ENCODE measurements at regions not wholly inside any gene's neighbourhood (a gene's known extent, or its start where the extent isn't known, plus 50 kb on each side); places are given as distances from the start of the nearest gene placed in this dataset.

DNA sequence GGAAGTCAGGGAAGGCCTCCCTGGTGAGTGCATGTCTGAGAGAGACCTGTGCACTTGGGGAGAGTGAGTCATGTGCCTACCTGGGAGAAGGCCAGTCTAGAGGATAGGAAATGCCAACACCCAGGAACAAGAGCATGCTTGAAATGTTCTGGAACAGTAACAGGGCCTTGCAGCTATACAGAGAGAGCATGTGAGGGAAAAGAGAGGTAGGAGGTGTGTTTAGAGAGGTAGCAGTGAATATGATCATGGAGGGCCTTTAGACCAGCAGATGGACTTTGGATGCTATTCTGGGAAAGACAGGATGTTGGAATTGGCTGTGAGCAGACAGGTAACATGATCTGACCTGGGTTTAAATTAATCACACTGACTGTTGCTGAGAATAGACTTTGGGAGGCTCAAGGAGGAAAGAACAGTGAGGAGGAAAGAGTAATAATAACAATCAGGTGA, 1143.6 kb downstream of the FLRT2 start:
- Histone ChIP-seq H3K27ac (no peak overlapping the region), H3K4me1 (replicated peaks) (no peaks in the 10 kb centered on the region)
- DNase-seq (ENCODE audit: low read depth in 1 of 2, low spot score in 2 of 2): no peak

DNA sequence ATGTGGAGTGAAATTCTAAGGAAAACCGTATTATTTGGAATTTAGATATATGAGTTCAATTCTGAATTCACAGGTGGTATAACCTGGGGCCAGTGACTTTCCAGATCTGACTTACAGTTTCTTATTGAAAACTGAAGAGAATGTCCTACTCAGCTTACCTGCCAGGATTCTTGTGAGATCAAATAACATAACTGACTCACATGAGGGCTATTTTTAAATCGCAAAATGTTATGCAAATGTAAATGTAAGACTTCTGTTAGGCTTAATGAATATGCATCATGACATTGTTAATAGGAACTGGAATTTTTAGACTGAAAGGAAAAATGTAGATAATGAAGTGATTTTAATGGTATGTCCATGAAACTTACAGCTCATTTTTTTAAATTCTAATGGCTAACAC, 1142.1 kb downstream of the FLRT2 start:
- DNase-seq (ENCODE audit: low read depth in 1 of 2, low spot score in 2 of 2): no peak
- Histone ChIP-seq H3K4me1 (replicated peaks) (no peaks in the 10 kb centered on the region), H3K27me3 (replicated peaks) (no peaks in the 10 kb centered on the region), H3K27ac (no peak overlapping the region), H3K4me3 (no peak overlapping the region), H3K9me3 (replicated peaks) (no peaks in the 10 kb centered on the region), H3K36me3 (no peaks in the 10 kb centered on the region)

More for the DNA sequence above, 1143.6 kb downstream of the FLRT2 start:
- Histone ChIP-seq H3K9me3 (replicated peaks) (no peaks in the 10 kb centered on the region), H3K4me3 (no peak overlapping the region), H3K27me3 (replicated peaks) (no peaks in the 10 kb centered on the region), H3K36me3 (no peaks in the 10 kb centered on the region)

DNA sequence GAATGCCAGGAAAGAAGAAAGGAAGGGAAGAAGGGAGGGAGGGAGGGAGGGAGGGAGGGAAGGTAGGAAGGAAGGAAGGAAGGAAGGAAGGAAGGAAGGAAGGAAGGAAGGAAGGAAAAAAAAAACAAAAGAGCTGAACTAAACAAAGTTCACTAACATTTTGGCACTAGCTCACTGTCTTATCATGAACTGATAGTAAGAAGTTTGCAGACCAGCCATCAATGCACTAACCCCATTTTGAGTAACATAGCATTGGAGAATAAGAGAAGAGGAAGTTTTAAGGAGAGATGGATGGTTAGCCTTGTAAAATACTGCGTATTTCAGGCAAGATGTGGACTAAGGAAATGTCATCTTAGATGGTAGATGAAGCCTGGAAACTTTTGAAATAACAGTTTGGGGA, 1136.0 kb downstream of the FLRT2 start:
- no peaks in the 10 kb centered on the region for H3K36me3 ChIP-seq
- no peak for DNase-seq (ENCODE audit: low read depth in 1 of 2, low spot score in 2 of 2)
- H3K9me3 ChIP-seq (replicated peaks): no peaks in the 10 kb centered on the region
- no peaks in the 10 kb centered on the region for H3K27me3 ChIP-seq (replicated peaks)
- no peak overlapping the region for H3K4me3 ChIP-seq
- H3K27ac ChIP-seq: no peak overlapping the region
- no peaks in the 10 kb centered on the region for H3K4me1 ChIP-seq (replicated peaks)

DNA sequence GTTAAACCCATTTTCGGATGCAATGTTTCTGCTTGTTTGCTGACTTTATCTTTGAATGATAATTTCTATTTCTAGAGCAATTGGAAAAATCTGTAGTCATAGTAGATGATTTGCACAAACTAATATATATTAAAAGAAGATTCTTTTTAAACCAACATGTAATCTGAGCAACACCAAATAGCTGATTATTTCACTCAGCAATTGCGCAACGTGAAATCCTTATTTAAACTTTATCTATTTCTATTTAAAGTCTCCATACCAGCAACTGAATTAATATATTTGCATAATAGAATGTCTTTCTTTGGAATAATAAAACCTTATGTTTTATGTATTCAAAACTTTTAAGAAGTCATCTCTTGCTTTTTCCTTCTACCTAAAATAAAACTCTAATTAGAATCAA, 1132.4 kb downstream of the FLRT2 start:
- no peaks in the 10 kb centered on the region for H3K36me3 ChIP-seq
- H3K27ac ChIP-seq: no peak overlapping the region
- no peak overlapping the region for H3K4me3 ChIP-seq
- no peaks in the 10 kb centered on the region for H3K27me3 ChIP-seq (replicated peaks)
- DNase-seq (ENCODE audit: low read depth in 1 of 2, low spot score in 2 of 2): no peak
- no peaks in the 10 kb centered on the region for H3K4me1 ChIP-seq (replicated peaks)
- H3K9me3 ChIP-seq (replicated peaks): no peaks in the 10 kb centered on the region

DNA sequence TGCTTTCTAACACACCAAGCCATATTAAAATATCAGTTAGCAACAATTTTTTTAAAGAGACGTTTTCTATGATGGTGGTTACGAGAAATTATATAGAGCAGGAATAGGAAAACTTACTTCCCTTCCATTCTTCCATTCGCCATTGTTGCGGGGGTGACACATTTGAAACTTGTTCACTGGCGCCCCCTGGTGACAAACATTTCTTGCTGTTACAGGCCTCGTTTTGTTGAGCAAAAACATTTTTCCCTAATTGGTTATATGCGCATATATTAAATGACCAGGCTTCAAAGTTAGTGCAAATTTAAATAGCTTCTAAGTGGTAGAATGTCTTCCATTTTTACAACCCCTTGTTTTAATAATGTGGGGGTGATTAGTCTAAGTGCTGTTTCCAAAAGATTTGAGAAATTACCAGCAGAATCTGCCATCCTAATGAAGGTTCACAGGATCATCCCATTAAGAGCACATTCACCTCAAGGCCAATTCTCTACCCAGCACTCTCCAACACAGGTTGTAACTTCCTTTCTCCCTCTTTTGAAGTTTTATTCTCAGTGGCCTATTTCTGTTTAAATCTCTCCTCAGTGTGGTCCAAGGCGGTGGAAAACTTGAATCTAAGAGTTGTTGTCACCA, 1124.7 kb downstream of the FLRT2 start:
- Histone ChIP-seq H3K4me1 (replicated peaks) (peaks cover 6% of the 10 kb centered on the region; the same call in 1 of the 2 replicates), H3K36me3 (no peaks in the 10 kb centered on the region), H3K4me3 (no peak overlapping the region), H3K27me3 (replicated peaks) (no peaks in the 10 kb centered on the region), H3K27ac (no peak overlapping the region), H3K9me3 (replicated peaks) (0 out of 2 replicates have a peak, but pooled peaks cover 4% of the 10 kb centered on the region)
- DNase-seq (ENCODE audit: low read depth in 1 of 2, low spot score in 2 of 2): peak; percentile 11 to 50

DNA sequence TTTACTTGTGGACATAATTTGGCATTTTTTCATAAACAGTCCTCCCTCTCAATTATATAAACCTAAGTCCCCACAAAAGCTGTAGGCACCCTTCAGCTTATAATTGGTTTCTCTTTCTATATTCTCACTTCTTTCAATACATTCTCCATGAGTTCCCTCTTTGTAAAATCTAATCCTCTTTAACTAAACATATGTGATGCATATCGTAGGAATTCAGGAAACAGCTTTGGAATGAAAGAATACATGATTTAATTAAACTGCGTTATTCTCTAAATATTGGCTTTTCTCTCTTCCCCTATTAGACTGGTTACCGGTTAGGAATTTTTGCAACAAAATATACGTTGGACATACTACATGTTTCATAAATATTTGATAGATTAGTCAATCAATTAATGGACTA, 1122.6 kb downstream of the FLRT2 start:
- 0 out of 2 replicates have a peak, but pooled peaks cover 4% of the 10 kb centered on the region for H3K9me3 ChIP-seq (replicated peaks)
- no peaks in the 10 kb centered on the region for H3K27me3 ChIP-seq (replicated peaks)
- DNase-seq (ENCODE audit: low read depth in 1 of 2, low spot score in 2 of 2): no peak
- H3K27ac ChIP-seq: peak overlapping the region; percentile 14
- no peaks in the 10 kb centered on the region for H3K36me3 ChIP-seq
- peaks cover 6% of the 10 kb centered on the region; the same call in 1 of the 2 replicates for H3K4me1 ChIP-seq (replicated peaks)
- no peak overlapping the region for H3K4me3 ChIP-seq

DNA sequence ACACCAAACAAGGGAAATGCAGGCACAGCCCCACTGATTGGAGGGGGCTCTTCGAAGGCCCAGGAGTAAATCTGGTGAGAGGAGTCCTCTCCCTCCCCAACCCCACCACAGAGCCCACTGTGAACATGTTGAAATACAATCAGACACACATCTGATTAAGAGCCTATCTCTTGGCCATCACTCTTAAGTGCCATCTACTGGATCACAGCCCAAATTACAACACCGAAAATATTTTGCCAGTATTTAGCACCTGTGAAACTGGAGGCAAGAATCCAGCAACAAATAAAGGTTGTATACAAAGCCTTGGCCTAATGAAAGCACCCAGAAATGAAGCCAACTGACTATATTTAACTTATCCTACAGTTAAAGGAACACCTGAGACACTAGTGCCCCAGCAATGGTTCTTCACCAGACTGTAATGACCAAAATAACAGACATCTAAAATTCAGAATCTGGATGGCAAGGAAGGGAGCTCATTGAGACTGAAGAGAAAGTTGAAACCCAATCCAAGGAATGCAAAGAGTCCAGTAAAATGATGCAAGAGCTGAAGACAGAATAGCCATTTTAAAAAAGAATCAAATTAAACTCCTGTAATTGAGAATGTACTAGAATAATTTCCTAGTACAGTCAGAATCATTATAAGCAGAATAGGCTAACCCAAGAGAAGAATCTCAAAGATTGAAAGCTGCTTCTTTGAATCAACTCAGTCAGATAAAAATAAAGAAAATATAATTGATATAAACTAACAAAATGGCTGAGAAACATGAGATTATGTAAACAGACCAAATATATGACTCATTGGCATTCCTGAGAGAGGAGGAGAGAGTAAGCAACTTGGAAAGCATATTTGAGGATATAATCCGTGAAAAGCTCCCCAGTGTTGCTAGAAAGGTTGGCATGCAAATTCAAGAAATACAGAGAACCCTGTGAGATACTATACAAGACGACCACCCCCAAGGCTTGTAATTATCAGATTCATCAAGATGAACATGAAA, 1117.0 kb downstream of the FLRT2 start:
- DNase-seq (ENCODE audit: low read depth in 1 of 2, low spot score in 2 of 2): peak in 1 of 2 experiments; percentile 27
- H3K27ac ChIP-seq: peak overlapping the region; percentile 59
- H3K4me1 ChIP-seq (replicated peaks): peaks cover 5% of the 10 kb centered on the region; the same call in 1 of the 2 replicates
- H3K36me3 ChIP-seq: no peaks in the 10 kb centered on the region
- peaks cover 10% of the 10 kb centered on the region for H3K9me3 ChIP-seq (replicated peaks)
- no peaks in the 10 kb centered on the region for H3K27me3 ChIP-seq (replicated peaks)
- no peak overlapping the region for H3K4me3 ChIP-seq

DNA sequence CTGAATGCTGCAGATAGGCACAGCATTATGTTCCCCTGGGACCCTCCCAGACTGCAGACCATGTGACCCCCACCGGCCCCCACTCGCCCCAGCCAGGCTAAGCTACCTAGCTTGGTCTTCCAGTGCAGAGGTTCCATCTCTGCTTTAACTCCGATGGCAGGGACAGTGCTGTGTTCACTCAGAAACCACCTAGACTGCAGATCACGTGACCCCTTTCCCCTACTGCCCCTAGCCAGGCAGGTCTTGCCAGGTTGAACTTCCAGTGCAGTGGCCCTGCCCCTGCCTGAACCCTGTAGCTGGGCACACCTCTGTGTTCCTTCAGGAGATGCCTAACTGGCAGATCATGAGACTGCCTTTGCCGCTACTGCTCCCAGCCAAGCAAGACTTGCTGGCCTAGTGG, 1116.2 kb downstream of the FLRT2 start:
- H3K9me3 ChIP-seq (replicated peaks): peaks cover 10% of the 10 kb centered on the region
- no peak overlapping the region for H3K4me3 ChIP-seq
- H3K4me1 ChIP-seq (replicated peaks): peaks cover 5% of the 10 kb centered on the region; the same call in 1 of the 2 replicates
- H3K36me3 ChIP-seq: no peaks in the 10 kb centered on the region
- no peak overlapping the region for H3K27ac ChIP-seq
- DNase-seq (ENCODE audit: low read depth in 1 of 2, low spot score in 2 of 2): no peak
- no peaks in the 10 kb centered on the region for H3K27me3 ChIP-seq (replicated peaks)

DNA sequence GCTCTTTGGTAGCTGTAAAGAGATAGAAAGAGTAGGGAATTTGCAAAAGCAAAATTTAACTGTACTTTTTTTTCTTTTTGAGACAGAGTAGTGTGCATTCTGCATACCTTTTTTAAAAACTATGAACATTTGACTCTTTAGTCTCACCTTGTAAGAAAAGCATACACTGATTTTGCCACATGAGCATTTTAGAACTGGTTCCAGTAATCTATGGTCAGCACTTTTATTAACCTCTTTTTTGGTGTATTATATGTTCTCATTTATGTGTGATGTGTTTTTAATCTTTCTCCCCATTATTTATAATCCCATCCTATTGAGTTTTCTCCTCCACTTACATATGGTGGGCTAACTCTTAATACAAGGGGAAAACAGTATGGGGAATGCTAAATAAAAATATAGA, 1111.4 kb downstream of the FLRT2 start:
- Histone ChIP-seq H3K9me3 (replicated peaks) (no peaks in the 10 kb centered on the region), H3K36me3 (no peaks in the 10 kb centered on the region), H3K4me3 (no peak overlapping the region), H3K27ac (no peak overlapping the region), H3K4me1 (replicated peaks) (no peaks in the 10 kb centered on the region), H3K27me3 (replicated peaks) (no peaks in the 10 kb centered on the region)
- no peak for DNase-seq (ENCODE audit: low read depth in 1 of 2, low spot score in 2 of 2)

DNA sequence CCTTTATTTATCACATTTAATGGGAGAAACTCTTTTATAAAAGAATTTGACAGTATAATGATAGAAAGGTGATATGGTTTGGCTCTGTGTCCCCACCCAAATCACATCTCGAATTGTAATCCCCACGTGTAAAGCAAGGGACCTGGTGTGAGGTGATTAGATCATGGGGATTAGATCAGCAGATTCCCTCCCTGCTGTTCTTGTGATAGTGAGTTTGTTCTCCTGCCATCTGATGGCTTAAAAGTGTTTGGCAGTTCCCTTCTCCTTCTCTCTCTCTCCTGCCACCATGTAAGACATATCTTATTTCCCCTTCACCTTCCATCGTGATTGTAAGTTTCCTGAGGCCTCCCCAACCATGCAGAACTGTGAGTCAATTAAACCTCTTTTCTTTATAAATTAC, 1110.3 kb downstream of the FLRT2 start:
- no peak overlapping the region for H3K4me3 ChIP-seq
- H3K27me3 ChIP-seq (replicated peaks): no peaks in the 10 kb centered on the region
- H3K36me3 ChIP-seq: no peaks in the 10 kb centered on the region
- no peak overlapping the region for H3K27ac ChIP-seq
- H3K4me1 ChIP-seq (replicated peaks): no peaks in the 10 kb centered on the region
- no peaks in the 10 kb centered on the region for H3K9me3 ChIP-seq (replicated peaks)
- no peak for DNase-seq (ENCODE audit: low read depth in 1 of 2, low spot score in 2 of 2)

DNA sequence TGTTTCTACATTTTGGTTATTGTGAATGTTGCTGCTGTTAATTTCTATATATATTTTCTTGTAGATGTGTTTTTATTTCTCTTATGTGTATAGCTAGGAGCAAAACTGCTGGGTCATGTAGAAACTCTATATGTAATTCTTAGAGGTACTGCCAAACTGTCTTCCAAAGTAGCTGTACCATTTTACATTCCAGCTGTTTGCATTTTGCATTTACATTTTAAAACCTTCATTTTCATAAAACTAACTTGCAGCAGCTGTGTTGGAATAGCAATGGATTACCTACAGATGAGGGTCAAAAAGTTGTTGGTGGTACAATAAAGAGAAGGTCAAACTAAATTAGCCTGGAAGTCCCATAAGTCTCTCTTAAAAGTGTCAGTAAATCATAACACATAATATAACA, 1109.7 kb downstream of the FLRT2 start:
- Histone ChIP-seq H3K4me3 (no peak overlapping the region), H3K4me1 (replicated peaks) (no peaks in the 10 kb centered on the region), H3K36me3 (no peaks in the 10 kb centered on the region), H3K27me3 (replicated peaks) (no peaks in the 10 kb centered on the region), H3K9me3 (replicated peaks) (no peaks in the 10 kb centered on the region), H3K27ac (no peak overlapping the region)
- no peak for DNase-seq (ENCODE audit: low read depth in 1 of 2, low spot score in 2 of 2)

DNA sequence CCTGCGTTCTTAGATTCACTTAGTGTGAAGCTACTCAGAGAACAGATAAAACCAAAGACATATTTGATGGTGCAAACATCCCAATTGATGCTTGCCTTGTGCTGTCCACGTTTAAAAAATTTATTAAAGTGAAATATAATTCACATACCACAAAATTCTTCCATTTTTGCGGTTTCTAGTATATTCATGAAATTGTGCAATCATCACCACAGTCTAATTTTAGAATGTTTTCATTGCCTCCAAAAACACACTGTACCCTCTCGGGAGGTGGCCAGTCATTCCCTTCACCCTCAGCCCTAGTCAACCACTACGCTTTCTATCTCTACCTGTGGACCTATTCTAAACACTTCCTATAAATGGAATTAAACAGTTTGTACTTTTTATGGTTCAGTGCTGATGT, 1109.2 kb downstream of the FLRT2 start:
- DNase-seq (ENCODE audit: low read depth in 1 of 2, low spot score in 2 of 2): no peak

DNA sequence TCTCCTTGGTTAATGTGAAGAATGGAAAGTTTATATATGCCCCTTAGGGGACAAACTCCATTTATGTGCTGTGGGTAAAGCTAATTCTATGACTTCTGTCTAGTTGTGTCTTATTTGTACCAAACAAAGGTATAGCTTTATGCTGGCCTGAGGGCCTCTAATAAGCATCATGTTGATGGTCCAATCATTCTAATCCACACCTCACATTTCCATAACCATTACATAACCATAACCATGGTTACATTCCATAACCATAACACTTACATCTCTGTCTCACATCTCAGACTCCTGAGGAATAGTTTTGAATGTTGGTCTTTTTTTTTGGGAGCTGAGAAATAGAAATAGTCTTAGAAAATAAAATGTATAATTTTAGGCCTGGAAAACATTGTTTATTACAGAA, 1097.1 kb downstream of the FLRT2 start:
- no peaks in the 10 kb centered on the region for H3K4me1 ChIP-seq (replicated peaks)
- H3K9me3 ChIP-seq (replicated peaks): no peaks in the 10 kb centered on the region
- no peaks in the 10 kb centered on the region for H3K36me3 ChIP-seq
- H3K4me3 ChIP-seq: no peak overlapping the region
- H3K27ac ChIP-seq: no peak overlapping the region
- H3K27me3 ChIP-seq (replicated peaks): no peaks in the 10 kb centered on the region
- DNase-seq (ENCODE audit: low read depth in 1 of 2, low spot score in 2 of 2): no peak

More for the DNA sequence above, 1109.2 kb downstream of the FLRT2 start:
- H3K36me3 ChIP-seq: no peaks in the 10 kb centered on the region
- no peak overlapping the region for H3K27ac ChIP-seq
- H3K4me3 ChIP-seq: no peak overlapping the region
- no peaks in the 10 kb centered on the region for H3K4me1 ChIP-seq (replicated peaks)
- H3K27me3 ChIP-seq (replicated peaks): no peaks in the 10 kb centered on the region
- H3K9me3 ChIP-seq (replicated peaks): no peaks in the 10 kb centered on the region

DNA sequence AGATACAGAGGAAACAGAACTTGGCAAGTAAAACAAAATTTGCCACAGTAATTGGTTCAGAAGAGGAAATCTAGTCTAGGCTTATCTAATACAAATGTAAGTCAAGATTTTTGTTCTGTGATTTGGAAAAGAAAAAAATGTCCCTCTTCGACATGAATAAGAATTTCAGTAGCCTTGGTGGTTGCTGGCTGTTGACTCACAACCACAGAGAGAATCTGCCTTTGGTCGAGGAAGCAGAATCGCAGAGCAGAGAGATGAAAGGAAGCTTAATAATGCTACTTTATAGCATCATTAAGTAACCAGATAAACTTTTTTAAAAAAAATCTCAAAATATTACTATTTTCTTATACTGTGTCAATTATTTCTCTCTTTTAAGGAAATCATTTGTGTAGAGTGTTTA, 1096.6 kb downstream of the FLRT2 start:
- Histone ChIP-seq H3K36me3 (no peaks in the 10 kb centered on the region), H3K27me3 (replicated peaks) (no peaks in the 10 kb centered on the region), H3K4me3 (no peak overlapping the region), H3K27ac (no peak overlapping the region), H3K9me3 (replicated peaks) (no peaks in the 10 kb centered on the region), H3K4me1 (replicated peaks) (no peaks in the 10 kb centered on the region)
- DNase-seq (ENCODE audit: low read depth in 1 of 2, low spot score in 2 of 2): no peak
